ENCODE measurements at regions not wholly inside any gene's neighbourhood (a gene's known extent, or its start where the extent isn't known, plus 50 kb on each side); places are given as distances from the start of the nearest gene placed in this dataset.

DNA sequence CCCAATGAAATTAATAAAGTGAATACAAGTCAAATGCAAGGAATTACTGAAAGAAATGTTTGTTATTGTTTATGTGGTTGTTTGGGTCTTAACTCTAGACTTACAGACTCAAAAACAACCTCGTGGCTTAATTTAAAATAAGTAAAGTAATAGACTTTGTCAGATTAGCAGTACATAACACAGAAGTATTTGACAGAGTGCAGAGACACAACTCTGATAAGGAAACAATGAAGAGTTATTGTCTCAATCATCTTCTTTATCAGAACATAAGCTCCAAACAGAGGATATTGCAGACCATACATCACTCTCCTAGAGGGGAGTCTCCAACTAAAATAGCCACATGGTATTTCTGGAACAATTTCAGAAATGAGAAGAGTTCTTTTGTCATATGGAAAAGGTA is 487.7 kb upstream of the HS3ST5 start:
- no TSS peak for BruUV-seq (replicated peaks)
- Histone ChIP-seq H3K4me1 (ENCODE audit: insufficient read depth, low read length) (no peaks in the 10 kb centered on the region), H4K20me1 (ENCODE audit: insufficient read depth, low read length) (no peaks in the 10 kb centered on the region), H3K9me3 (ENCODE audit: low read length) (no peaks in the 10 kb centered on the region), H3K4me3 (replicated peaks in 1 of 3; ENCODE audit: insufficient read depth in 1 of 3, low read depth in 2 of 3, low read length in 3 of 3) (no peak overlapping the region), H3K9ac (ENCODE audit: insufficient read depth, low read depth, low read length) (no peak overlapping the region), H3K27ac (ENCODE audit: extremely low read length, insufficient read depth, low read length) (no peak overlapping the region), H3K27me3 (ENCODE audit: control insufficient read depth in 1 of 2, insufficient read depth in 2 of 2, low read length in 2 of 2) (no peaks in the 10 kb centered on the region), H3K36me3 (replicated peaks in 1 of 2; ENCODE audit: control insufficient read depth in 1 of 2, insufficient read depth in 2 of 2, low read length in 2 of 2) (no peaks in the 10 kb centered on the region), H2AFZ (ENCODE audit: low read length) (no peak overlapping the region), H3K79me2 (ENCODE audit: insufficient read depth, low read length) (no peaks in the 10 kb centered on the region), H3K4me2 (ENCODE audit: low read depth, low read length) (no peak overlapping the region)
- intact Hi-C loops (cut with micrococcal nuclease; ENCODE audit: unreplicated experiment) (no loop called here), in situ Hi-C loops (cut with HindIII; ENCODE audit: extremely low pct_ligation_motif_present, low pct_unique_long_range_greater_than_20kb) (no loop called here)
- CTCF ChIA-PET (ENCODE audit: low intra/inter-chr PET ratio, low total read pairs): no interaction called here
- WGBS (ENCODE audit: low lambda C conversion rate): 0% methylated on average over 1 of the region's 1 CpG
- FAIRE-seq: no peak
- POLR2A ChIA-PET: no interaction called here
- ATAC-seq: no peak
- no peak for DNase-seq (ENCODE audit: low spot score)
- TF ChIP-seq PRPF4 (IDR thresholded peaks at IDR 0.05; ENCODE audit: low read depth, low read length, poor library complexity, severe bottlenecking) (no peak), SMARCE1 (IDR thresholded peaks at IDR 0.05; ENCODE audit: borderline replicate concordance) (no peak), NFKB2 (CRISPR knock-in tag; IDR thresholded peaks at IDR 0.05; ENCODE audit: borderline replicate concordance) (no peak), RBM39 (IDR thresholded peaks at IDR 0.05; ENCODE audit: low read depth, low read length, poor library complexity, severe bottlenecking) (no peak), JUN (CRISPR knock-in tag; IDR thresholded peaks at IDR 0.05) (no peak), ZKSCAN1 (IDR thresholded peaks at IDR 0.05; ENCODE audit: low read length) (no peak), ZNF83 (CRISPR knock-in tag; IDR thresholded peaks at IDR 0.05; ENCODE audit: borderline replicate concordance) (no peak), SMC3 (IDR thresholded peaks at IDR 0.05; ENCODE audit: low read length) (no peak), HMG20B (CRISPR knock-in tag; conservative IDR thresholded peaks at IDR 0.05) (no peak), JUND (CRISPR knock-in tag; IDR thresholded peaks at IDR 0.05) (no peak), RFXANK (CRISPR knock-in tag; IDR thresholded peaks at IDR 0.05) (no peak)
- TF ChIP-seq, protein P1, sequence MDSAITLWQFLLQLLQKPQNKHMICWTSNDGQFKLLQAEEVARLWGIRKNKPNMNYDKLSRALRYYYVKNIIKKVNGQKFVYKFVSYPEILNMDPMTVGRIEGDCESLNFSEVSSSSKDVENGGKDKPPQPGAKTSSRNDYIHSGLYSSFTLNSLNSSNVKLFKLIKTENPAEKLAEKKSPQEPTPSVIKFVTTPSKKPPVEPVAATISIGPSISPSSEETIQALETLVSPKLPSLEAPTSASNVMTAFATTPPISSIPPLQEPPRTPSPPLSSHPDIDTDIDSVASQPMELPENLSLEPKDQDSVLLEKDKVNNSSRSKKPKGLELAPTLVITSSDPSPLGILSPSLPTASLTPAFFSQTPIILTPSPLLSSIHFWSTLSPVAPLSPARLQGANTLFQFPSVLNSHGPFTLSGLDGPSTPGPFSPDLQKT (CRISPR knock-in tag; IDR thresholded peaks at IDR 0.05; ENCODE audit: borderline replicate concordance): no peak
- TF ChIP-seq, protein P2, sequence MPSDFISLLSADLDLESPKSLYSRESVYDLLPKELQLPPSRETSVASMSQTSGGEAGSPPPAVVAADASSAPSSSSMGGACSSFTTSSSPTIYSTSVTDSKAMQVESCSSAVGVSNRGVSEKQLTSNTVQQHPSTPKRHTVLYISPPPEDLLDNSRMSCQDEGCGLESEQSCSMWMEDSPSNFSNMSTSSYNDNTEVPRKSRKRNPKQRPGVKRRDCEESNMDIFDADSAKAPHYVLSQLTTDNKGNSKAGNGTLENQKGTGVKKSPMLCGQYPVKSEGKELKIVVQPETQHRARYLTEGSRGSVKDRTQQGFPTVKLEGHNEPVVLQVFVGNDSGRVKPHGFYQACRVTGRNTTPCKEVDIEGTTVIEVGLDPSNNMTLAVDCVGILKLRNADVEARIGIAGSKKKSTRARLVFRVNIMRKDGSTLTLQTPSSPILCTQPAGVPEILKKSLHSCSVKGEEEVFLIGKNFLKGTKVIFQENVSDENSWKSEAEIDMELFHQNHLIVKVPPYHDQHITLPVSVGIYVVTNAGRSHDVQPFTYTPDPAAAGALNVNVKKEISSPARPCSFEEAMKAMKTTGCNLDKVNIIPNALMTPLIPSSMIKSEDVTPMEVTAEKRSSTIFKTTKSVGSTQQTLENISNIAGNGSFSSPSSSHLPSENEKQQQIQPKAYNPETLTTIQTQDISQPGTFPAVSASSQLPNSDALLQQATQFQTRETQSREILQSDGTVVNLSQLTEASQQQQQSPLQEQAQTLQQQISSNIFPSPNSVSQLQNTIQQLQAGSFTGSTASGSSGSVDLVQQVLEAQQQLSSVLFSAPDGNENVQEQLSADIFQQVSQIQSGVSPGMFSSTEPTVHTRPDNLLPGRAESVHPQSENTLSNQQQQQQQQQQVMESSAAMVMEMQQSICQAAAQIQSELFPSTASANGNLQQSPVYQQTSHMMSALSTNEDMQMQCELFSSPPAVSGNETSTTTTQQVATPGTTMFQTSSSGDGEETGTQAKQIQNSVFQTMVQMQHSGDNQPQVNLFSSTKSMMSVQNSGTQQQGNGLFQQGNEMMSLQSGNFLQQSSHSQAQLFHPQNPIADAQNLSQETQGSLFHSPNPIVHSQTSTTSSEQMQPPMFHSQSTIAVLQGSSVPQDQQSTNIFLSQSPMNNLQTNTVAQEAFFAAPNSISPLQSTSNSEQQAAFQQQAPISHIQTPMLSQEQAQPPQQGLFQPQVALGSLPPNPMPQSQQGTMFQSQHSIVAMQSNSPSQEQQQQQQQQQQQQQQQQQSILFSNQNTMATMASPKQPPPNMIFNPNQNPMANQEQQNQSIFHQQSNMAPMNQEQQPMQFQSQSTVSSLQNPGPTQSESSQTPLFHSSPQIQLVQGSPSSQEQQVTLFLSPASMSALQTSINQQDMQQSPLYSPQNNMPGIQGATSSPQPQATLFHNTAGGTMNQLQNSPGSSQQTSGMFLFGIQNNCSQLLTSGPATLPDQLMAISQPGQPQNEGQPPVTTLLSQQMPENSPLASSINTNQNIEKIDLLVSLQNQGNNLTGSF (CRISPR knock-in tag; IDR thresholded peaks at IDR 0.05): no peak
- TF ChIP-seq, protein P3, sequence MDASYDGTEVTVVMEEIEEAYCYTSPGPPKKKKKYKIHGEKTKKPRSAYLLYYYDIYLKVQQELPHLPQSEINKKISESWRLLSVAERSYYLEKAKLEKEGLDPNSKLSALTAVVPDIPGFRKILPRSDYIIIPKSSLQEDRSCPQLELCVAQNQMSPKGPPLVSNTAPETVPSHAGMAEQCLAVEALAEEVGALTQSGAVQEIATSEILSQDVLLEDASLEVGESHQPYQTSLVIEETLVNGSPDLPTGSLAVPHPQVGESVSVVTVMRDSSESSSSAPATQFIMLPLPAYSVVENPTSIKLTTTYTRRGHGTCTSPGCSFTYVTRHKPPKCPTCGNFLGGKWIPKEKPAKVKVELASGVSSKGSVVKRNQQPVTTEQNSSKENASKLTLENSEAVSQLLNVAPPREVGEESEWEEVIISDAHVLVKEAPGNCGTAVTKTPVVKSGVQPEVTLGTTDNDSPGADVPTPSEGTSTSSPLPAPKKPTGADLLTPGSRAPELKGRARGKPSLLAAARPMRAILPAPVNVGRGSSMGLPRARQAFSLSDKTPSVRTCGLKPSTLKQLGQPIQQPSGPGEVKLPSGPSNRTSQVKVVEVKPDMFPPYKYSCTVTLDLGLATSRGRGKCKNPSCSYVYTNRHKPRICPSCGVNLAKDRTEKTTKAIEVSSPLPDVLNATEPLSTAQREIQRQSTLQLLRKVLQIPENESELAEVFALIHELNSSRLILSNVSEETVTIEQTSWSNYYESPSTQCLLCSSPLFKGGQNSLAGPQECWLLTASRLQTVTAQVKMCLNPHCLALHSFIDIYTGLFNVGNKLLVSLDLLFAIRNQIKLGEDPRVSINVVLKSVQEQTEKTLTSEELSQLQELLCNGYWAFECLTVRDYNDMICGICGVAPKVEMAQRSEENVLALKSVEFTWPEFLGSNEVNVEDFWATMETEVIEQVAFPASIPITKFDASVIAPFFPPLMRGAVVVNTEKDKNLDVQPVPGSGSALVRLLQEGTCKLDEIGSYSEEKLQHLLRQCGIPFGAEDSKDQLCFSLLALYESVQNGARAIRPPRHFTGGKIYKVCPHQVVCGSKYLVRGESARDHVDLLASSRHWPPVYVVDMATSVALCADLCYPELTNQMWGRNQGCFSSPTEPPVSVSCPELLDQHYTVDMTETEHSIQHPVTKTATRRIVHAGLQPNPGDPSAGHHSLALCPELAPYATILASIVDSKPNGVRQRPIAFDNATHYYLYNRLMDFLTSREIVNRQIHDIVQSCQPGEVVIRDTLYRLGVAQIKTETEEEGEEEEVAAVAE (CRISPR knock-in tag; IDR thresholded peaks at IDR 0.05; ENCODE audit: borderline replicate concordance): no peak

All from HepG2 (cell line).